ENCODE measurements at regions not wholly inside any gene's neighbourhood (a gene's known extent, or its start where the extent isn't known, plus 50 kb on each side); places are given as distances from the start of the nearest gene placed in this dataset.
"Not testable (repeated sequence)": the region's sequence is repeated elsewhere in the genome, so short reads cannot be mapped to it uniquely, and the experiment has no call there.

DNA sequence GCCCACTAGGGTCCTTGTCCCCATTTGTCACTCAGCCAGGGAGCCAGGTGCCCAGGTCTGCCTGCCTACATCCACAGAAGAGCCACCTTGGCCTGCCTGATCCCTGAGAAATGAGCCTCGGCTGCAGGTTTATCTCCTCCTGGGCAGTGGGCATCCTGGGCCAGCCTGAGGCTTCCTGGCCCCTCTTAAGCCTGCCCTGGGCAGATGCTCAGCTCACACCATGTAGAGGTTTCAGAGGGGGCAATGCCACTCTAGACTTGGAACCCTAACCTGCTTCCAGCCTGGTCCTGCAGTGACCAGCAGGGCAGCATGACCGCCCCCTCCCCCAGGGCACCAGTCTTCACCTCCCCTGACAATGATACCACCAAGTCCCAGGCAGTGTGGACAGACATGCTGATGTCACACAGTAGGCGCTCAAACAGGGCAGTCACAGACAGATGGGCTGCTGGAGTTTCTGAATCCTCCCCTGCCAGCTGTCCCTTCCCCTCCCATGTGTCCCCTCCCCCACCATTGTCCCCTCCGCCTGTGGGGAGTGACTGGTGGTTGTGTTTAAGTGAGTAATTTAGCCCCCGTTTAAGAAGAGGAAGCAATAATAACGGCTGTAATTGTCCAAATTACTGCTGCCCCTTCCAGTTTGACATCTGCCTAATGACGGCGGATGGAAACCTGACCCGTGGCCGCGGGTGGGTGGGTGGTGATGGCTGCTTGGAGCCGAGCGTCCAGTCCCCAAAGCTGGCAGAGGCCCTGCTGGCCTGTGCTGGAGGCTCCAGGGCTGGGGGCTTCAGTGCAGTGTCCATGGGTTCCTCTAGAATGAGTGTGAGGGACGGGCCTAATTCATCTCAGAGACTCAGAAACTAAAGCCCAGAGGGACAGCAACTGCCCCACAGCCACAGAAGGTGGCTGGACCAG is 147.7 kb downstream of the BARX1 start:
- no peaks in the 10 kb centered on the region for H3K4me1 Mint-ChIP-seq
- H3K27ac Mint-ChIP-seq: no peak overlapping the region
- DNase-seq: no peak
- peaks cover 1% of the 10 kb centered on the region for H3K9me3 Mint-ChIP-seq
- peaks cover 3% of the 10 kb centered on the region for H3K27me3 Mint-ChIP-seq
- H3K4me3 Mint-ChIP-seq: no peak overlapping the region
- ATAC-seq (ENCODE audit: low read depth): no peak
- no peaks in the 10 kb centered on the region for H3K36me3 Mint-ChIP-seq
- POLR2A ChIA-PET: no interaction called here

DNA sequence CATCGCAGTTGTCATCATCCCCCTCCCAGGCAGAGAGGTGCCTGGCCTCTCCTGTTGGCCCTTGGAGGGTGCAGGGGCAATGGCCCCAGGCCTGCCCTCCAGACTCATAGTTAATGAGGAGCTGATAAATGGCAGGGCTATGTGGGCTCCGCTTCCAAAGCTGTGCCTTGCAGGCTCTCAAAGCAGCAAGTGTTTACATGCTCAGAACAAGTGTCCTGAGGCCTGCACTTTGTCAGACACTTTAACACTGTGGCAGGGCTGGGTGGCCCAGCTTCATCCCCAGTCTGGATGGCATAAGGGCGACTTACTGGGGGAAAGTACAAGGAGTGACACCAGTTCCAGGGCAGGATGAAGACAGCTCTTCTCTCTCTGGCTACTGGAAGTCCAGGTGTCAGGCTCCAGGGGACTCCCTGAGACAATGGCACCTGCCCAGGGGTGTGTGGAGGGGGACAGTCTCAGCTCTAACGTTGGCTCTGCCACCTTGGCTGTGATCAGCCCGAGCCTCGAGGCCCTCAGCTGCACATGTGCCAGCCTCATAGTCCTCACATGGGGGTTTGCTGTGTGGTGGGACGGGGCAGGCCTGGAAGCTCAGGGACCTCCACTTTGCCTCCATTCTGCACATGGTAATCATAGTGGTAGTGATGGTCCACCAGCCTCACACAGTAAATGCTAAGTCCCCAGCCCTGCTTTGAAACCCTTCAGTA is 153.4 kb downstream of the BARX1 start:
- Mint-ChIP-seq H3K9me3 (peaks cover 6% of the 10 kb centered on the region), H3K4me1 (no peaks in the 10 kb centered on the region), H3K4me3 (no peak overlapping the region), H3K27ac (no peak overlapping the region), H3K36me3 (no peaks in the 10 kb centered on the region), H3K27me3 (peaks cover 12% of the 10 kb centered on the region)
- no peak for ATAC-seq (ENCODE audit: low read depth)
- POLR2A ChIA-PET: no interaction called here
- DNase-seq: no peak

DNA sequence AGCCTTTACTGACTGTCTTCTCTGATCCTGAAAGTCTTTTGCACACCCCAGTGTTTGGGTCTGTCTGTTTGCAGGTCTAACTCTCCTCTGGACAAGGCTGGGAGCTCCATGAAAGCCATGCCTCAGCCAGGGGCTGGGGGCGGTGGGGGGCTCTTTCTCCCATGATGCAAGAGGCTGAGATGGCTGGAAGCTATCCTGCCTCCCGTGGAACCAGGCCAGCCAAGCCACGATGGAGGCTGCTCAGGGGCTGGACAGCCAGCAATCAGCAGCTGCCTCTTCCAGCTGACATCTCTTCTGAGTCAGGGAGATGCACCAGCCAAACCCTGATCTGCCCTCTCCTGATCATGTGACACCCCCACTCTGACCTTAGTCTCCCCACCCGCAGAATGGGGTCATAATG is 154.0 kb downstream of the BARX1 start:
- Mint-ChIP-seq H3K36me3 (no peaks in the 10 kb centered on the region), H3K9me3 (peaks cover 6% of the 10 kb centered on the region), H3K4me3 (no peak overlapping the region), H3K27ac (no peak overlapping the region), H3K4me1 (no peaks in the 10 kb centered on the region), H3K27me3 (peaks cover 13% of the 10 kb centered on the region)
- ATAC-seq (ENCODE audit: low read depth) (no peak), DNase-seq (no peak)
- POLR2A ChIA-PET: no interaction called here

DNA sequence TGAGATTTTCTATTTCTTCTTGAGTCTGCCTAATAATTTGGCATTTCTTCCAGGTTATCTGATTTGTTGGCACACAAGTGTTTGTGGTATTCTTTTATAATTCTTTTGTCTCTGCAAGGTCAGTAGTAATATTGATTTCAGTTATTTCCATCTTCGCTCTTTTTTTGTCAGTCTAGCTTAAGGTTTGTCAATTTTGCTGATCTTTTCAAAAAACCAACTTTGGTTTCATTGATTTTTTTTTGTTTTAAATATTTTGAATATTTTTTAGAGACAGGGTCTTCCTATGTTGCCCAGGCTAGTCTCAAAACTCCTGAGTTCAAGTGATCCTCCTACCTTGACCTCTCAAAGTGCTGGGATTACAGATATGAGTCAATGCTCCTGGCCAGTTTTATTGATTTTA is 162.8 kb downstream of the BARX1 start:
- H3K9me3 Mint-ChIP-seq: peaks cover 3% of the 10 kb centered on the region
- no peaks in the 10 kb centered on the region for H3K4me1 Mint-ChIP-seq
- no peaks in the 10 kb centered on the region for H3K36me3 Mint-ChIP-seq
- POLR2A ChIA-PET: no interaction called here
- H3K4me3 Mint-ChIP-seq: no peak overlapping the region
- ATAC-seq (ENCODE audit: low read depth) (no peak), DNase-seq (no peak)
- peaks cover 47% of the 10 kb centered on the region for H3K27me3 Mint-ChIP-seq
- H3K27ac Mint-ChIP-seq: no peak overlapping the region

DNA sequence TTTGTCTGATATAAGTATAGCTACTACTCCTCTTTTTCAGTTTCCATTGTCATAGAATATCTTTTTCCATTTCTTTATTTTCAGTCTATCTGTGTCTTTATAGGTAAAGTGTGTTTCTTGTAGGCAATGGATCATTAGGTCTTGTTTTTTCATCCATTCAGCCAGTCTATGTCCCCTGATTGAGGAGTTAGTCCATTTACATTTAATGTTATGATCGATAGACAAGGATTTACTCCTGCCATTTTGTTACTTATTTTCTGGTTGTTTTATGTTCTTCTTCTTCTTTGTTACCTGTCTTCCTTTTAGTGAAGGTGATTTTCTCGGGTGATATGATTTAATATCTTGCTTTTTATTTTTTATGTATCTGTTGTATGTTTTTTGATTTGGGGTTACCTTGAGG is 169.0 kb downstream of the BARX1 start:
- H3K4me3 Mint-ChIP-seq: no peak overlapping the region
- no peak for DNase-seq
- H3K36me3 Mint-ChIP-seq: no peaks in the 10 kb centered on the region
- peaks cover 53% of the 10 kb centered on the region for H3K27me3 Mint-ChIP-seq
- H3K4me1 Mint-ChIP-seq: no peaks in the 10 kb centered on the region
- no peak overlapping the region for H3K27ac Mint-ChIP-seq
- peaks cover 5% of the 10 kb centered on the region for H3K9me3 Mint-ChIP-seq
- POLR2A ChIA-PET: no interaction called here
- no peak for ATAC-seq (ENCODE audit: low read depth)

DNA sequence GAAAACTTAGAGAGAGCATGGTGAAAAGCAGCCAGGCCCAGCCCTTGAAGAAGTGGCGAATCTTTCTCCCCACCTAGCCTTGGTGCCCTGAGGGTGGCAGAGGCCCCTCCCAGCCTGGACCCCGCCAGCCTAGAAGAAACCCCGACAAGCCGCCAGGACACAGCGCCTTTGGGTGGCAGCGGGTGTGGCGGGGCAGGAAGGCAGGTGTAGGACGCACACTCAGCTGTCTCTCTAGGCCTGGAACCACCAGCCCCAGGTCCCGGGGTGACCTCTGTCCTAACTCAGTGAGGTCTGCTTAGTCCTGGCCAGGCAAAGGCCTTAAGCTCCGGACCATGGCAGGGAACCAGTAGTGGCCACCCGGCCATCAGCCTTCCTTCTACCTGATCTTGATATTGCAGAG is 178.3 kb downstream of the BARX1 start:
- Mint-ChIP-seq H3K27ac (no peak overlapping the region), H3K9me3 (no peaks in the 10 kb centered on the region), H3K27me3 (peaks cover 6% of the 10 kb centered on the region), H3K36me3 (no peaks in the 10 kb centered on the region), H3K4me1 (no peaks in the 10 kb centered on the region), H3K4me3 (no peak overlapping the region)
- DNase-seq: no peak
- no peak for ATAC-seq (ENCODE audit: low read depth)
- POLR2A ChIA-PET: no interaction called here

DNA sequence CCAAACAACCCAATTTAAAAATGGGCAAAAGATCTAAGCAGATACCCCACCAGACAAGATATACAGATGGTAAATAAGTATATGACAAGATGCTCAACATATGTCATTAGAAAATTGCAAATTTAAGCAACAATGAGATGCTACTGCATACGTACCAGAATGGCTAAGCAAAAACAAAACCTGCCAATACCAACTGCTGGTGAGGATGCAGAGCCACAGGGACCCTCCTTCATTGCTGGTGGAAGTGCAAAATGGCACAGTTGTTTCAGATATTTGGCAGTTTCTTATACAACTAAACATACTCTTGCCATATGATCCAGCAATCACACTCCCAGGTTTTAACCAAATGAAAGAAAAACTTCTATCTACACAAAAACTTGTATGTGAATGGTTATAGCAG is 178.9 kb downstream of the BARX1 start:
- DNase-seq: no peak
- Mint-ChIP-seq H3K27me3 (peaks cover 6% of the 10 kb centered on the region), H3K4me3 (no peak overlapping the region), H3K9me3 (peaks cover 1% of the 10 kb centered on the region), H3K27ac (no peak overlapping the region), H3K4me1 (no peaks in the 10 kb centered on the region), H3K36me3 (no peaks in the 10 kb centered on the region)
- POLR2A ChIA-PET: no interaction called here
- ATAC-seq (ENCODE audit: low read depth): no peak

DNA sequence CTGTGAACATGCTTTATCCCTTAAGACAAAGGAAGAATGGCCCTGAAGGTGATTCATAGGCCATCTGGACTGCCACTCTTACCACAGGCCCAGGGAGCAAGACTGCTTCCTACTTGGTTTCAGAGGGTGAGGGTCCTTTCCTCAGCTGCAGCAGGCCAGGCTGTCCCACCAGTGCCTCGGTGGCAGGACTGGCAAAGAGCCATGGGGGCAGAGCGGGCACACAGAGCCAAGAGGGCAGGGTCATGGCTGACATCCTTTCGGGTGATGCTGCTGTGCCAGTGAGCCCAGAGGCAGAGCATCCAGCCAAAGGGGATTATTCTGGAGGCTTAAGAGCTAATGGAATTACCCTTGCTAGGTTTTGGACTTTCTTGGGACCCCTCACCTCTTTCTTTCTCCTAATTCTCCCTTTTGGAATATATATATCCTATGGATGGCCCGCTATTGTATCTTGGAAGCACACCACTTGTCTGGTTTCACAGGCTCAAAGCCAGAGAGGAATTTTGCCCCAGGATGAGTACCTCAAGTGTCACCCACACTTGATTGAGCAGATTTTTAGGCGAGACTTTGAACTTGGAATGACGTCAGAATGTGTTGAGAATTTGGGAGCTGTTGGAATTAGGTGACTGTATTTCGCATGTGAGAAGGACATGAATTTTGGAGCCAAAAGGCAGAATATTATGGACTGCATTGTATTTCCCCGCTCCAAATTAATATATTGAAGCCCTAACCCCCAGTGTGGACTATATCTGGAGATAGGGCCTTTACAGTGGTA is 180.6 kb downstream of the BARX1 start:
- H3K36me3 Mint-ChIP-seq: no peaks in the 10 kb centered on the region
- H3K27ac Mint-ChIP-seq: no peak overlapping the region
- ATAC-seq (ENCODE audit: low read depth): no peak
- H3K4me1 Mint-ChIP-seq: no peaks in the 10 kb centered on the region
- POLR2A ChIA-PET: no interaction called here
- H3K27me3 Mint-ChIP-seq: peaks cover 3% of the 10 kb centered on the region
- DNase-seq: no peak
- H3K9me3 Mint-ChIP-seq: peaks cover 1% of the 10 kb centered on the region
- no peak overlapping the region for H3K4me3 Mint-ChIP-seq

DNA sequence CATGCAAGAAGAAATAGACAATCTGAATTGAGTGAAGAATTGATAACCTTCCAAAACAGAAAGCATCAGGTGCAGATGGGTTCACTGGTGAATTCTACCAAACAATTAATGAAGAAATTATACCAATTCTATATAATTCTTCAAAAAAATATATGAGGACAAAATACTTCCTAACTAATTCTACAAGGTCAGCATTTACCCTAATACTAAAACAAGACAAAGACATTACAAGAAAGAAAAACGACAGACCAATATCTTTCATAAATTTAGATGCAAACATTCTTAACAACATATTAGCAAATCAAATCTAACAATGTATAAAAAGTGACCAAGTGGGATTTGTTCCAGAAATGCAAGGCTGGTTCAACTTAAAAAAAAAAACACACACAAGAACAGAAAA is 183.9 kb downstream of the BARX1 start:
- Mint-ChIP-seq H3K27me3 (peaks cover 3% of the 10 kb centered on the region), H3K36me3 (no peaks in the 10 kb centered on the region), H3K9me3 (peaks cover 1% of the 10 kb centered on the region), H3K4me3 (no peak overlapping the region), H3K27ac (no peak overlapping the region), H3K4me1 (no peaks in the 10 kb centered on the region)
- no peak for DNase-seq
- POLR2A ChIA-PET: no interaction called here
- ATAC-seq (ENCODE audit: low read depth): no peak

DNA sequence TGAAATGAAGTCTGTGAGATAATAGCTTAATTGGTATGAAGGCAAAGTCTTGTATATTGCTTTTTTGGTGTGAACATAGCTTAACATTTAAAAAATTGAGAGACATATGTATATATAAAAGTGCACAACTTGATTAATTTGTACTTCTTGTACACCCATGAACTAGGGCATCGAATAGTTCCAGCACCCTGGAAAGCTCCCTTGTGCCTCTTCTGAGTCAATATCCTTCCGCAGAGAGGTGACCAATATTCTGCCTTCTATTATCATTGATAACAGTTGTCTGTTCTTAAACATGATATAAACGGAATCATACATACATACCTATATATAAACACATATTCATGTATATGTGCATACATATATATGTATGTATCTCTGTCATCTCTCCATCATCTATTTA is 185.4 kb downstream of the PHF2 start:
- no peaks in the 10 kb centered on the region for H3K4me1 Mint-ChIP-seq
- H3K36me3 Mint-ChIP-seq: no peaks in the 10 kb centered on the region
- H3K27me3 Mint-ChIP-seq: peaks cover 5% of the 10 kb centered on the region
- no peak overlapping the region for H3K27ac Mint-ChIP-seq
- H3K9me3 Mint-ChIP-seq: peaks cover 2% of the 10 kb centered on the region
- POLR2A ChIA-PET: no interaction called here
- ATAC-seq (ENCODE audit: low read depth) (no peak), DNase-seq (no peak)
- H3K4me3 Mint-ChIP-seq: no peak overlapping the region

DNA sequence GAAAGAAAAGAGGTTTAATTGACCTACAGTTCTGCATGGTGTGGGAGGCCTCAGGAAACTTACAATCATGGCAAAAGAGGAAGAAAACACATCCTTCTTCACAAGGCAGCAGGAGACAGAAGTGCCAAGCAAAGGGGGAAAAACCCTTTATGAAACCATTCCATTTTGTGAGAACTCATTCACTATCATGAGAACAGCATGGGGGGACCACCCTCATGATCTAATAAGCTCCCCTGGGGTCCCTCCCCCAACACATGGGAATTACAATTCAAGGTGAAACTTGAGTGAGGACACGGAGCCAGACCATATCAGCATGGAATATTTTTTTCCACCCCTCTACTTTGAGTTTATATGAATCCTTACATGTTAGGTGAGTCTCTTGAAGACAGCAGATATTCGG is 173.7 kb downstream of the PHF2 start:
- Mint-ChIP-seq H3K9me3 (peaks cover 28% of the 10 kb centered on the region), H3K27ac (no peak overlapping the region), H3K4me1 (no peaks in the 10 kb centered on the region), H3K4me3 (no peak overlapping the region), H3K27me3 (no peaks in the 10 kb centered on the region), H3K36me3 (peaks cover 3% of the 10 kb centered on the region)
- ATAC-seq (ENCODE audit: low read depth) (no peak), DNase-seq (no peak)
- POLR2A ChIA-PET: no interaction called here

DNA sequence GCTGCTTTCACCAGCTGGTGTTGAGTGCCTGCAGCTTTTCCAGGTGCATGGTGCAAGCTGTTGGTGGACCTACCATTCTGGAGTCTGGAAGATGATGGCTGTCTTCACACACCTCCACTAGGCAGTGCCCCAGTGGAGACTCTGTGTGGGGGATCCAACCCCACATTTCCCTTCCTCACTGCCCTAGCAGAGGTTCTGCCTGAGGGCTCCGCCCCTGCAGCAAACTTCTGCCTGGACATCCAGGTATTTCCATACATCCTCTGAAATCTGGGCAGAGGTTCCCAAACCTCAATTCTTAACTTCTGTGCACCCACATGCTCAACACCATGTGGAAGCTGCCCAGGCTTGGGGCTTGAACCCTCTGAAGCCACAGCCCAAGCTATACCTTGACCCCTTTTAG is 172.4 kb downstream of the PHF2 start:
- POLR2A ChIA-PET; ATAC-seq (ENCODE audit: low read depth); H3K27ac Mint-ChIP-seq; H3K4me1 Mint-ChIP-seq; DNase-seq; H3K4me3 Mint-ChIP-seq; H3K36me3 Mint-ChIP-seq; H3K27me3 Mint-ChIP-seq: not testable (repeated sequence)
- H3K9me3 Mint-ChIP-seq: peaks cover 29% of the 10 kb centered on the region

DNA sequence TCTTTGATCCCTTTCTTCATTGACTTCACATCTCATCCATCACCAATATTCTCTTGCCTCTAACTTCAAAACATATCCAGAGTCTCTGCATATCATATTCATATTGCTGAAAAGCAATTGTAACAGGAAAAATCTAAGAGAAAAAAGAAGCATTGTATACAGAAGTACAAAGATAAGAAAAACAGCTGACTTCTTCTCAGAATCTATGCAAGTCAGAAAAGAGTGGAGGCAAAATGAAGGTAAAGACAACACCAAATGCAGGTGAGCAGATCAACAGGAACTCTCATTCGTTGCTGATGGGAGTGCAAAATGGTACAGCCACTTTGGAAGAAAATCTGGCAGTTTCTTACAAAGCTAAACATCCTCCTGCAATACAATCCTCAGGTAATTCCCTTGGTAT is 155.6 kb downstream of the PHF2 start:
- Mint-ChIP-seq H3K9me3 (peaks cover 14% of the 10 kb centered on the region), H3K36me3 (peaks cover 2% of the 10 kb centered on the region), H3K27me3 (peaks cover 11% of the 10 kb centered on the region), H3K4me3 (no peak overlapping the region), H3K4me1 (no peaks in the 10 kb centered on the region), H3K27ac (no peak overlapping the region)
- POLR2A ChIA-PET: no interaction called here
- DNase-seq (no peak), ATAC-seq (ENCODE audit: low read depth) (no peak)

DNA sequence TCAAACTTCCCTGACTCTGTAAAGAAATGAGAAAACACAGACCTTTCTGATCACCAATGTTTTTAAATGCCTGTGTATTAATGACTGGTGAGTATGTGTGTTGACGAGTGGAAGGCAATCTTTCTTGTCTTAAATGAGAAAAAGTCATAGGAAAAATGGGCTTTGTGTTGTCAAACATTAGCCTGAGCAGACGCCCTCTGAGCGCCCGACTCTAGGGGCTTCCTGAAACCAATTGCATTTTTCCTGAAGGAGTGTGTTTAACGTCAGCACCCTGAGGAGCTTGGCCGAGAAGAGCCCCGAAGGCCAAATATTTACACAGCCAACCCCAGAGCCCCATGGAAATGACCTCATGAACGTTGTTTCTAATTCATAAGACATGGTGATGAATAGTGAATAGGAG is 154.3 kb downstream of the PHF2 start:
- peaks cover 14% of the 10 kb centered on the region for H3K9me3 Mint-ChIP-seq

More for the DNA sequence above, 154.3 kb downstream of the PHF2 start:
- POLR2A ChIA-PET: no interaction called here
- Mint-ChIP-seq H3K4me3 (no peak overlapping the region), H3K36me3 (peaks cover 2% of the 10 kb centered on the region), H3K27me3 (peaks cover 12% of the 10 kb centered on the region), H3K4me1 (no peaks in the 10 kb centered on the region), H3K27ac (no peak overlapping the region)
- no peak for ATAC-seq (ENCODE audit: low read depth)
- DNase-seq: no peak

Measured in activated naive CD8-positive, alpha-beta T cell treated with anti-CD3 and anti-CD28 coated beads, Interleukin-2, amount 10 ng/mL, durations not matched to agents 7 days and 5 days (primary cell).